VCaP (cell line): ENCODE measurements at regions not wholly inside any gene's neighbourhood (a gene's known extent, or its start where the extent isn't known, plus 50 kb on each side); places are given as distances from the start of the nearest gene placed in this dataset.

ENCODE experiments used
- H3K27ac ChIP-seq: fragments of 450-650 bp; 2 replicates; pipeline ENCODE4 v1.5.1; 2017
- CTCF ChIP-seq: fragments of 450-650 bp; conservative IDR thresholded peaks from 2 replicates; pipeline ENCODE4 v1.5.1; 2017; ENCODE audit warnings: mild to moderate bottlenecking, moderate library complexity

- TF ChIP-seq CTCF: no peak
- H3K27ac ChIP-seq: no peak overlapping the region
Observed at GRCh38 chr22:44386386-44387035, 73.8 kb upstream of the SHISAL1 start.

GRCh38 chr22:44385781-44386180 is 73.0 kb upstream of the SHISAL1 start:
- no peak overlapping the region for H3K27ac ChIP-seq
- TF ChIP-seq CTCF: no peak

GRCh38 chr22:44385296-44385610 is 72.5 kb upstream of the SHISAL1 start:
- no peak overlapping the region for H3K27ac ChIP-seq
- TF ChIP-seq CTCF: no peak

- TF ChIP-seq CTCF: no peak
- no peak overlapping the region for H3K27ac ChIP-seq
Observed at GRCh38 chr22:44384563-44385295, 72.0 kb upstream of the SHISAL1 start.

GRCh38 chr22:44383652-44384562 is 71.2 kb upstream of the SHISAL1 start:
- no peak overlapping the region for H3K27ac ChIP-seq
- no peak for TF ChIP-seq CTCF

GRCh38 chr22:44383064-44383575 is 70.4 kb upstream of the SHISAL1 start:
- H3K27ac ChIP-seq: no peak overlapping the region
- TF ChIP-seq CTCF: no peak
